A673 (cell line): ENCODE measurements at regions not wholly inside any gene's neighbourhood (a gene's known extent, or its start where the extent isn't known, plus 50 kb on each side); places are given as distances from the start of the nearest gene placed in this dataset.

Source experiments
- BruUV-seq: library from RNA; stranded (reverse); fragments of 400-500 nt; replicated peaks from 2 replicates; lab custom pipeline; 2021; lab: Mats Ljungman, UMichigan
- CTCF ChIA-PET: fragments of 300-600 bp; sonication (Branson Sonifier 250); formaldehyde crosslinking; loops from one replicate; lab custom pipeline; 2022; ENCODE audit warnings: antibody characterized with exemption; lab: Charles Lee
- POLR2A ChIA-PET: fragments of 300-600 bp; sonication (Branson Sonifier 250); formaldehyde crosslinking; loops from one replicate; lab custom pipeline; 2022; ENCODE audit warnings: antibody characterized with exemption; ENCODE audit not compliant: low non-redundant PET; lab: Charles Lee
- DNase-seq: peaks from one replicate; pipeline ENCODE4 v3.0.0-alpha.2; 2015; ENCODE audit warnings: low spot score
- H3K27ac ChIP-seq: fragments of 200-600 bp; sonication (generic); 2 replicates; pipeline ENCODE4 v1.5.1; 2016; ENCODE audit warnings: mixed run types, low read depth, mild to moderate bottlenecking, mixed read lengths, antibody characterized with exemption, low read length; ENCODE audit not compliant: poor library complexity, severe bottlenecking
- H3K27me3 ChIP-seq: fragments of 200-600 bp; sonication (generic); replicated peaks from 2 replicates; pipeline ENCODE4 v1.6.1; 2017; ENCODE audit warnings: mixed run types, low read depth, mild to moderate bottlenecking, mixed read lengths, antibody characterized with exemption, low read length; ENCODE audit not compliant: insufficient read depth, poor library complexity
- H3K36me3 ChIP-seq: fragments of 200-600 bp; sonication (generic); 2 replicates; pipeline ENCODE4 v1.6.1; 2016; ENCODE audit warnings: mixed run types, mild to moderate bottlenecking, mixed read lengths, antibody characterized with exemption, low read length; ENCODE audit not compliant: insufficient read depth, poor library complexity, severe bottlenecking
- H3K4me1 ChIP-seq: fragments of 200-600 bp; sonication (generic); 2 replicates; pipeline ENCODE4 v1.6.1; 2017; ENCODE audit warnings: mixed run types, mild to moderate bottlenecking, mixed read lengths, antibody characterized with exemption, low read length; ENCODE audit not compliant: insufficient read depth, poor library complexity, severe bottlenecking
- H3K4me3 ChIP-seq: fragments of 200-600 bp; sonication (generic); 2 replicates; pipeline ENCODE4 v1.5.1; 2016; ENCODE audit warnings: low read depth, mixed run types, mild to moderate bottlenecking, mixed read lengths, low read length; ENCODE audit not compliant: poor library complexity, severe bottlenecking
- H3K9me3 ChIP-seq: fragments of 200-600 bp; sonication (generic); 2 replicates; pipeline ENCODE4 v1.6.1; 2016; ENCODE audit warnings: mixed run types, low read depth, mild to moderate bottlenecking, mixed read lengths, antibody characterized with exemption, low read length; ENCODE audit not compliant: poor library complexity, severe bottlenecking
- CTCF ChIP-seq: fragments of 300-800, 200-600 bp; sonication (generic); conservative IDR thresholded peaks from 2 replicates; pipeline ENCODE4 v1.5.1; 2017; ENCODE audit warnings: low read depth, mild to moderate bottlenecking, antibody characterized with exemption, low read length, moderate library complexity, mixed read lengths
- EZH2 ChIP-seq: fragments of 200-600 bp; sonication (generic); IDR thresholded peaks from 2 replicates; pipeline ENCODE4 v1.6.1; 2017; ENCODE audit warnings: borderline replicate concordance, low read depth, mild to moderate bottlenecking, mixed read lengths, antibody characterized with exemption, low read length; ENCODE audit not compliant: poor library complexity, severe bottlenecking
- intact Hi-C: fragments of 100-400 bp; cut with micrococcal nuclease; formaldehyde crosslinking; loops from one replicate; pipeline ENCODE4 v1.10.0; 2022; ENCODE audit not compliant: unreplicated experiment

- TF ChIP-seq CTCF (no peak), EZH2 (no peak)
- Histone ChIP-seq H3K36me3 (no peaks in the 10 kb centered on the region), H3K4me1 (peaks cover 8% of the 10 kb centered on the region), H3K27me3 (no peaks in the 10 kb centered on the region), H3K4me3 (no peak overlapping the region), H3K9me3 (no peaks in the 10 kb centered on the region), H3K27ac (no peak overlapping the region)
- no TSS peak for BruUV-seq
- no peak for DNase-seq
- POLR2A ChIA-PET: no interaction called here
- CTCF ChIA-PET: no interaction called here
- intact Hi-C loops: no loop called here
These were observed 128.8 kb upstream of the TRIB2 start for GRCh38 chr2:12587729-12588522.

GRCh38 chr2:12588986-12589385 is 127.8 kb upstream of the TRIB2 start:
- DNase-seq: no peak
- H3K9me3 ChIP-seq: no peaks in the 10 kb centered on the region
- POLR2A ChIA-PET: no interaction called here
- BruUV-seq: no TSS peak
- H3K27ac ChIP-seq: no peak overlapping the region
- no peaks in the 10 kb centered on the region for H3K27me3 ChIP-seq
- TF ChIP-seq EZH2 (no peak), CTCF (no peak)
- intact Hi-C loops: no loop called here
- H3K4me3 ChIP-seq: no peak overlapping the region
- CTCF ChIA-PET: no interaction called here
- peaks cover 8% of the 10 kb centered on the region for H3K4me1 ChIP-seq
- H3K36me3 ChIP-seq: no peaks in the 10 kb centered on the region

GRCh38 chr2:12589802-12590320 is 126.9 kb upstream of the TRIB2 start:
- ChIA-PET CTCF (no interaction called here), POLR2A (no interaction called here)
- intact Hi-C loops: no loop called here
- Histone ChIP-seq H3K27ac (no peak overlapping the region), H3K27me3 (no peaks in the 10 kb centered on the region), H3K36me3 (no peaks in the 10 kb centered on the region), H3K9me3 (no peaks in the 10 kb centered on the region), H3K4me1 (no peaks in the 10 kb centered on the region), H3K4me3 (no peak overlapping the region)
- no peak for TF ChIP-seq CTCF
- no peak for TF ChIP-seq EZH2
- DNase-seq: no peak
- BruUV-seq: no TSS peak
